ENCODE measurements at regions not wholly inside any gene's neighbourhood (a gene's known extent, or its start where the extent isn't known, plus 50 kb on each side); places are given as distances from the start of the nearest gene placed in this dataset.

DNA sequence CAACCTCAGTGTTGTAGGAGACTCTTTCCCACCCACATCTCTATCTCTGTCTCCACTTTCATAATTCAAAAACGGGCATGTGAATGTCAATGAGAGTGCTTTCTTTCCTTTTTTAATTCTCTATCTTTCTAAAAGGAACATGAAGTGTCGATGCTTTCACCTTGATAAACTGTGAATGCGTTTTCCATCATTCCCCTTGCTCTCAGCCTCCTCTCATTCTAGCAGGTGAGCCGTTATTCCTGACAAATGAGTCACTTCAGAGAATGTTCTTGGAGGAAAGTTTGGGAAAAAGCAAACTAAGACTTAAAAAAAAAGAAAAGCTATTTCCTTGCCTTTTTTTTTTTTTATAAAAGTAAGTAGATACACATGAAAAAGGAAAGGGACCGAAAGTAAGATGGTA, 226.0 kb upstream of the C1orf87 start:
- no peak overlapping the region for H3K9ac ChIP-seq (ENCODE audit: insufficient read length)
- no peaks in the 10 kb centered on the region for H3K36me3 ChIP-seq (ENCODE audit: insufficient read depth, low read length)
- H3K27ac ChIP-seq, result no peak overlapping the region
- no peak for TF ChIP-seq POLR2AphosphoS5 (IDR thresholded peaks at IDR 0.05; ENCODE audit: borderline replicate concordance, low read depth, low read length)
- TF ChIP-seq EZH2 (IDR thresholded peaks at IDR 0.05), result no peak
- TF ChIP-seq FOXP2 (optimal IDR thresholded peaks at IDR 0.05; ENCODE audit: control extremely low read depth, extremely low read length, insufficient read depth), result no peak
- no peak overlapping the region for H3K4me3 ChIP-seq
- DNase-seq (ENCODE audit: low read depth, low spot score), result no peak
- H3K9me3 ChIP-seq (ENCODE audit: low read depth, low read length), result no peaks in the 10 kb centered on the region

DNA sequence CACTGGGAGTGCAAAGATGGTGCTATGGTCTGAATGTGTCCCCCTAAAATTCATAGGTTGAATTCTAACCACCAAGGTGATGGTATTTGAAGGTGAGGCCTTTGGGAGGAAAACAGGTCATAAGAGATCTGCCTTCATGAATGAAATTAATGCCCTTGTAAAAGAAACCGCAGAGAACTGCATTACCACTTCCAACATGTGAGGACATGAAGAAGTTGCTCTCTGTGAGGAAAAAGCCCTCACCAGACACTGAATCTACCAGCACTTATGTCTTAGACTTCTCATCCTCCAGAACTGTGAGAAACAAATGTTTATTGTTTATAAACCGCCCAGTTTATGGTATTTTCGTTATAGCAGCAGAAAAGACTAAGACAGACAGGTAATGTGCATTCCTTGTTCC, 224.7 kb upstream of the C1orf87 start:
- no peak overlapping the region for H3K4me3 ChIP-seq
- H3K9ac ChIP-seq (ENCODE audit: insufficient read length), result no peak overlapping the region
- TF ChIP-seq FOXP2 (optimal IDR thresholded peaks at IDR 0.05; ENCODE audit: control extremely low read depth, extremely low read length, insufficient read depth), result no peak
- no peak for TF ChIP-seq POLR2AphosphoS5 (IDR thresholded peaks at IDR 0.05; ENCODE audit: borderline replicate concordance, low read depth, low read length)
- TF ChIP-seq EZH2 (IDR thresholded peaks at IDR 0.05), result no peak
- no peak overlapping the region for H3K27ac ChIP-seq
- H3K9me3 ChIP-seq (ENCODE audit: low read depth, low read length), result no peaks in the 10 kb centered on the region
- H3K36me3 ChIP-seq (ENCODE audit: insufficient read depth, low read length), result no peaks in the 10 kb centered on the region
- DNase-seq (ENCODE audit: low read depth, low spot score), result no peak

DNA sequence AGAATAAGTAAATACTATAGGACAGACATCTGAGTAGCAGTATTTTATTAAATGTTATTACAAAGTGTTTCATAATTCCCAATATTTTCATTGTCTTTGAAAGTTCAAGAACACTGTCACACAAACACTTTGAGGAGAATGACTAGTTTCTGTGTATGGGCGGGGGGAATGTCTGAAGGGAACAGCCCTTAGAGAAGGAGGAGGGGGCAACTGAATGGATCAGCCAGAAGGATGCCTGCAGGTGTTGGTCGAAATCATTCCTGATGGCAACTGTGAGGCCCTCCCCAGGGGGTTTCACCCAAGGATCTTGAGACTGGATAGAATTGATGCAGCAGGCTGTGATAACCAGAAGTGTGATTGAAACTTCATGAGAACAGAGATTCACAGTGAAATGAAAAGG, 223.2 kb upstream of the C1orf87 start:
- Histone ChIP-seq H3K27ac (no peak overlapping the region), H3K36me3 (ENCODE audit: insufficient read depth, low read length) (no peaks in the 10 kb centered on the region), H3K9ac (ENCODE audit: insufficient read length) (no peak overlapping the region), H3K9me3 (ENCODE audit: low read depth, low read length) (no peaks in the 10 kb centered on the region), H3K4me3 (no peak overlapping the region)
- no peak for DNase-seq (ENCODE audit: low read depth, low spot score)
- TF ChIP-seq FOXP2 (optimal IDR thresholded peaks at IDR 0.05; ENCODE audit: control extremely low read depth, extremely low read length, insufficient read depth), result no peak

DNA sequence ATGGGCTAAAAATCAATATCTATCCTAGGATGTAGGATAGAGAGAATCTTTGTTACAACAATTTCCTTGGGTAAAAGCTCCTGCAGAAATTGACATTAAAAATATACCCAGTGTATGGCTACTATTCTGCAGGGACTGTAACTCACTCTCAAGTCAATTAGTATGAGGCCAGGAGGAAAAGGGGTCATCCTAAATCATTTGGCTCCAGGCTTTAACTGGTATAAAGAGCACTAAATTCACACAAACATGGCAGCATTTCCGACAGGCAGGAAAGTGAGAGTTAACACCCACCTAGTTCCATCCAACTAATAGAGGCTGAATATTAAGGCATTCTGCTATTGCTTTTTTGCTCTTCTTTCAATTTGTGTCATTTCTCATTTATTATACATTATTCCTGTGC, 218.6 kb upstream of the C1orf87 start:
- Histone ChIP-seq H3K9me3 (ENCODE audit: low read depth, low read length) (no peaks in the 10 kb centered on the region), H3K4me3 (no peak overlapping the region), H3K36me3 (ENCODE audit: insufficient read depth, low read length) (no peaks in the 10 kb centered on the region), H3K9ac (ENCODE audit: insufficient read length) (no peak overlapping the region), H3K27ac (no peak overlapping the region)
- TF ChIP-seq POLR2AphosphoS5 (IDR thresholded peaks at IDR 0.05; ENCODE audit: borderline replicate concordance, low read depth, low read length) (no peak), FOXP2 (optimal IDR thresholded peaks at IDR 0.05; ENCODE audit: control extremely low read depth, extremely low read length, insufficient read depth) (no peak), EZH2 (IDR thresholded peaks at IDR 0.05) (no peak)
- DNase-seq (ENCODE audit: low read depth, low spot score), result no peak

DNA sequence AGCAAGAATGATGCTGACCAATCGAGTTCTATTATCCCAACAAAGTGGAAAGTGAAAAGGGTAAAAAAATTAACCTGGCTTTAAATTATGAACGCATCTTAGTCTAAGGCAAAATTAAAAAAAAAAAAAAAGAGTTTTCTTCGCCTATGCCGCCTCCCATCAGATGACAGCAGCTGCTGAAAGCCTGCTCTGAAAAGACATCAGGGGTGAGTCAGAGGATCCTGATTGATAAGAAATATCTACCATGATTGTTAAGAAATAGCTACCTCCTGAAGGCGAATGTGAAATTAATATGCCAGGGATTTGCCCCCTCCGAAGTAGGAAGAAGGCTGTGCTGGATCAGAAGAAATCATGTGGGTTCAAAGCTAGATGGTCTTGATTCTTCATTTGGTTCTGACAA, 216.8 kb upstream of the C1orf87 start:
- no peak for DNase-seq (ENCODE audit: low read depth, low spot score)
- no peak overlapping the region for H3K9ac ChIP-seq (ENCODE audit: insufficient read length)
- H3K4me3 ChIP-seq, result no peak overlapping the region
- H3K27ac ChIP-seq, result no peak overlapping the region
- no peaks in the 10 kb centered on the region for H3K36me3 ChIP-seq (ENCODE audit: insufficient read depth, low read length)
- TF ChIP-seq FOXP2 (optimal IDR thresholded peaks at IDR 0.05; ENCODE audit: control extremely low read depth, extremely low read length, insufficient read depth) (no peak), EZH2 (IDR thresholded peaks at IDR 0.05) (no peak), POLR2AphosphoS5 (IDR thresholded peaks at IDR 0.05; ENCODE audit: borderline replicate concordance, low read depth, low read length) (no peak)
- no peaks in the 10 kb centered on the region for H3K9me3 ChIP-seq (ENCODE audit: low read depth, low read length)

DNA sequence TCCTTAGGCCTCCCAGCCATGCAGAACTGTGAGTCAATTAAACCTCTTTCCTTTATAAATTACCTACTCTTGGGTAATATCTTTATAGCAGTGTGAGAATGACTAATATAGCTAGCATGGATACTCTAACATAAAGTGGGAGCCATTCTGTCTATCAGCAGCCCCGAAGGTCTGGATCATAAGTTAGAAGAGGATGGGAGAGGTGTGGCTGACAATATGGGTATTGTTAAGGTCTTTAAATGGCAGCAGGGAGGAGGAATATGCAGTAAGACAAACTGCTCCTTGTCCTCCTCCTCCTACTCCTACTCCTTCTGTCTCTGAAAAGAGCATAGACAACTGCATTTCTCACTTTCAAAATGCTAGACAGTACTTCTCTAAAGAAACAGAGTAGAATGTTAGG, 214.0 kb upstream of the C1orf87 start:
- Histone ChIP-seq H3K9ac (ENCODE audit: insufficient read length) (no peak overlapping the region), H3K4me3 (no peak overlapping the region), H3K36me3 (ENCODE audit: insufficient read depth, low read length) (no peaks in the 10 kb centered on the region), H3K9me3 (ENCODE audit: low read depth, low read length) (no peaks in the 10 kb centered on the region), H3K27ac (no peak overlapping the region)
- no peak for TF ChIP-seq EZH2 (IDR thresholded peaks at IDR 0.05)
- TF ChIP-seq POLR2AphosphoS5 (IDR thresholded peaks at IDR 0.05; ENCODE audit: borderline replicate concordance, low read depth, low read length), result no peak
- TF ChIP-seq FOXP2 (optimal IDR thresholded peaks at IDR 0.05; ENCODE audit: control extremely low read depth, extremely low read length, insufficient read depth), result no peak
- DNase-seq (ENCODE audit: low read depth, low spot score), result no peak

DNA sequence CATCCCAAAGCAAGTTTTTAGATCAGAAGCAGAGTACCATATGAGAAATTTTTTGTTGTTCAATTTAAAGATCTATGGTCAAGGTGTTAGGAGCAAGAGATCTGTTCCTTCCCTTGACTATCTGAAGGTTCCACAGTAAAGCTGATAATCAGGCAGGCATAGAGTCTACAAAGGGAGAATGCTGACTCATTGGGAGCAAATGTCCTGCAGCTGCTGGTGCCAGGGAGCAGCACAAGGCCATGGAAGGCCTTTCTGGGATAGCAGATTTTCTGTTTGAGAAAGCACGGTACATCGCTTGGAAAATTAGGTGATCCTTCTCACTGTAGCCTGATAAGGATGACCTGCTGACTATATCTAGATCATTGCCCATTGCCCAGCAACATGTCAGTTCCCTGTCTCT, 210.1 kb upstream of the C1orf87 start:
- no peak for DNase-seq (ENCODE audit: low read depth, low spot score)
- no peaks in the 10 kb centered on the region for H3K9me3 ChIP-seq (ENCODE audit: low read depth, low read length)
- H3K36me3 ChIP-seq (ENCODE audit: insufficient read depth, low read length), result no peaks in the 10 kb centered on the region
- H3K4me3 ChIP-seq, result no peak overlapping the region
- H3K9ac ChIP-seq (ENCODE audit: insufficient read length), result no peak overlapping the region
- no peak overlapping the region for H3K27ac ChIP-seq
- TF ChIP-seq POLR2AphosphoS5 (IDR thresholded peaks at IDR 0.05; ENCODE audit: borderline replicate concordance, low read depth, low read length) (no peak), EZH2 (IDR thresholded peaks at IDR 0.05) (no peak), FOXP2 (optimal IDR thresholded peaks at IDR 0.05; ENCODE audit: control extremely low read depth, extremely low read length, insufficient read depth) (no peak)

DNA sequence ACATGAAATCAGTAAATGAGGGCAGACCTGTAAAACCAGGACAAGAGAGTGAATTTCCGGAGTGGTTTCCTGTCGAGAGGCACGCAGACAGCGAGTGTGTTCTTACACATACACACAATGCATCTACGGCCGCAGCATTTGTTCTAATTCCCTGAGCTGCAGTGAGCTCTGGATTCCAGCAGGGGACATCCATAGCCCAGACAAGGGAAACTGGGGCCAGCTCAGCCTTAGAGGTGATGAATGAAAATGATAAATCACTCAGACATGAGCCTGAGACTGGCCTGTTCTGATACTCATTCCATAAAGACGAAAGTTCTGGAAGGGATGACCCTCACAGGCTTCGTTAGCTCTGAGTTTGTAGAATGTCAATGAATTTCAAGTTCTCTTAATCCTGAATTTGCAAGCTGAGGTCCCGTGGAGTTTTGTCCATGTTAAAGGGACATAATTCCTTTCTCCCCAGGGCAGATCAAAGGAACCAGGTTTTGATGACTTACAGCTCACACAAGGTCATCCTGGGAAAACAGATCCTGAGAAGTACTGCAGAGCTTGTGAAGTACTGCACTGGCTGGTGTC, 207.9 kb upstream of the C1orf87 start:
- no peaks in the 10 kb centered on the region for H3K9me3 ChIP-seq (ENCODE audit: low read depth, low read length)
- H3K4me3 ChIP-seq, result peak overlapping the region; percentile 67
- H3K27ac ChIP-seq, result no peak overlapping the region
- no peaks in the 10 kb centered on the region for H3K36me3 ChIP-seq (ENCODE audit: insufficient read depth, low read length)
- H3K9ac ChIP-seq (ENCODE audit: insufficient read length), result no peak overlapping the region
- peak; percentile 78 for DNase-seq (ENCODE audit: low read depth, low spot score)
- TF ChIP-seq POLR2AphosphoS5 (IDR thresholded peaks at IDR 0.05; ENCODE audit: borderline replicate concordance, low read depth, low read length) (no peak), FOXP2 (optimal IDR thresholded peaks at IDR 0.05; ENCODE audit: control extremely low read depth, extremely low read length, insufficient read depth) (peak; percentile 76)

DNA sequence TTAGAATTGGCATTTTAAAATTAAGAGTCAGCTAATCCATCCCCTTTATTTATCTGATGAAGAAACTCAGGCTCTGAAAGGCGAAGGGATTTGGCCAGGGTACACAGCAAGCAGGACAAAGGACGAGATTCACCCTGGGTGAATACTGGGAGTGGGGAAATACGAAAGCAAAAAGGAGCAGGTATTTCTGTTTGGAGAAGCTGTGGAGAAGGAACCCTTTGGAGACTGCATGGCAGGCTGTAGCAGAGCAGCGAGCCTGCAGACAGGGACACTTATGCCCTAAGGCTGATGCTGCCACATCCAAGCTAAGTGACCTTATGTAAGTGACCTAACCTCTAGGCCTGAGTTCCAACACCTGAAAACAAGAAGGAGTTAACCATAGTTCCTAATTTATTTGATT, 207.2 kb upstream of the C1orf87 start:
- no peak overlapping the region for H3K27ac ChIP-seq
- no peak for TF ChIP-seq EZH2 (IDR thresholded peaks at IDR 0.05)
- TF ChIP-seq FOXP2 (optimal IDR thresholded peaks at IDR 0.05; ENCODE audit: control extremely low read depth, extremely low read length, insufficient read depth), result no peak
- no peak for TF ChIP-seq POLR2AphosphoS5 (IDR thresholded peaks at IDR 0.05; ENCODE audit: borderline replicate concordance, low read depth, low read length)

More for the DNA sequence above, 207.2 kb upstream of the C1orf87 start:
- Histone ChIP-seq H3K36me3 (ENCODE audit: insufficient read depth, low read length) (no peaks in the 10 kb centered on the region), H3K9ac (ENCODE audit: insufficient read length) (no peak overlapping the region), H3K9me3 (ENCODE audit: low read depth, low read length) (no peaks in the 10 kb centered on the region), H3K4me3 (peak overlapping the region; percentile 67)
- no peak for DNase-seq (ENCODE audit: low read depth, low spot score)

Measured in SK-N-MC (cell line).